HUES6 (cell line): ENCODE measurements at regions not wholly inside any gene's neighbourhood (a gene's known extent, or its start where the extent isn't known, plus 50 kb on each side); places are given as distances from the start of the nearest gene placed in this dataset.
"Not testable (repeated sequence)": the region's sequence is repeated elsewhere in the genome, so short reads cannot be mapped to it uniquely, and the experiment has no call there.

ENCODE experiments used
- H3K27ac ChIP-seq: 2 replicates; pipeline ENCODE4 v1.7.0; 2013; ENCODE audit warnings: low read depth, mild to moderate bottlenecking, low read length, inconsistent platforms
- H3K27me3 ChIP-seq: 2 replicates; pipeline ENCODE4 v1.6.1; 2013; ENCODE audit warnings: low read length; ENCODE audit not compliant: control insufficient read depth, insufficient read depth
- H3K36me3 ChIP-seq: 2 replicates; pipeline ENCODE4 v1.6.1; 2013; ENCODE audit warnings: low read length; ENCODE audit not compliant: control insufficient read depth, insufficient read depth
- H3K4me1 ChIP-seq: 2 replicates; pipeline ENCODE4 v1.6.1; 2013; ENCODE audit warnings: low read length; ENCODE audit not compliant: control insufficient read depth, insufficient read depth
- H3K4me3 ChIP-seq: 2 replicates; pipeline ENCODE4 v1.5.1; 2013; ENCODE audit warnings: low read depth, low read length
- H3K9ac ChIP-seq: one replicate; pipeline ENCODE4 v1.6.1; 2013; ENCODE audit warnings: mild to moderate bottlenecking, low read length
- H3K9me3 ChIP-seq: 2 replicates; pipeline ENCODE4 v1.6.1; 2013; ENCODE audit warnings: low read depth, low read length; ENCODE audit not compliant: control insufficient read depth, insufficient read depth

DNA sequence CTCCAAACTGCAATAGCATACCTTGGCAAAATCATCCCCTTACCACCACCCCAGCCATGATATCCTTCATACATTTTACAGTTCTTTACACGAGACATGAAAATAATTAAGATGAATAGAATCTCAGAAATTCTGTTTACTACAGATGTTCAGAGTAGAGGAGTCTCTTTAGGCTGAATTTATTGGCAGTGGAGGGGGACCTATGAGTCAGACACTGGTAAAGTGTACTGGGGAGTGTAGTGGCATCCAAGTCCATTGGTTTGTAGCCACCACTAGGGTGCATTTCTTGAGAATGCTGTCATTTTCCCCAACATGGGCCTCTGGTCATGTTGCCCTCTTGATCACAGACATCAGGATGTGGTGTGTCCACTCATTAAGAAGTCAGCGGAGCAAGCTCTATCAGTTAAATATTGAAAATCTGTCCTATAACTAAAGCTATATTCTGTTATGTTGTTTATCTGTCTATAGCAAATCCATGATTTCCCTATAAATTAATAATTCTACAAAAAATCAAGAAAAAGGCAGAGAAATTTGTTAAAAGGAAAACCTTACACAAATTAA lies 672.2 kb downstream of the PRIM2 start:
- not testable (repeated sequence) for H3K36me3 ChIP-seq, H3K9ac ChIP-seq, H3K27ac ChIP-seq, H3K4me3 ChIP-seq, H3K27me3 ChIP-seq, H3K9me3 ChIP-seq, H3K4me1 ChIP-seq

DNA sequence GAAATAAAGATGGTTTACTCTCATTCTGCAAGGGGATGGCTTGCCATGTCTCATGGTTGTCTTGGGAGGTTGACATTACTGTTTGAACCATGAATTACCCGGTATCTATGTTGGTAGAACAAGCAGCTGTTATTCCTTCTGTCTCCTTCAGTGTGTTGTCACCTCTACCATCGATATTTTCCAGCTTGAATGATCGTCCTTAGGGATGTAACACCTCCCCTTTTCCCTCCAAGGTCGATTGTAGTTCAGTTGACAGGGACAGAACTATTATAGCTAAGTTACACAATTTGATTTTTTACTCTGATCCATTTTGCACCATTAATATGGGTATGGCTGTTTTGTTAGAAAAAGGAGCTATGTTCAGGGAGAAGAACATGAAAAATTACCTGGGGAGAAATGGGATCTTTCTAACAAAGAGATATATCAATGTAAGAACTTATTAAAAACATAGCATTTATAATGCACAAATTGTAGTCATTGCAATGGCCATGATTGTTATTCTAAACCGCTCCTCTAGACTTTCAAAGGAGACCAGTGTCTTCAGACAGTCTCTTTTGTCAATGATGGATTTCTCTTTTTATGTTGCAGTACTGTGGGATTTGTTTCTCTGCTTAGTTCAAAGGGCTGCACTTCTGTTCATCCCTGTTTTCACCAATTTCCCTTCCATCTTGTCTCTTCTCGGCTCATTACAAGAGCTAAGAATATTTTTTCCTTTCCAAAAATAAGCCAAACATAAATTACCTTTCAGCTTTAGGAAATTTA lies 681.6 kb downstream of the PRIM2 start:
- H3K9me3 ChIP-seq, H3K36me3 ChIP-seq, H3K4me1 ChIP-seq, H3K27ac ChIP-seq, H3K27me3 ChIP-seq, H3K4me3 ChIP-seq, H3K9ac ChIP-seq: not testable (repeated sequence)

DNA sequence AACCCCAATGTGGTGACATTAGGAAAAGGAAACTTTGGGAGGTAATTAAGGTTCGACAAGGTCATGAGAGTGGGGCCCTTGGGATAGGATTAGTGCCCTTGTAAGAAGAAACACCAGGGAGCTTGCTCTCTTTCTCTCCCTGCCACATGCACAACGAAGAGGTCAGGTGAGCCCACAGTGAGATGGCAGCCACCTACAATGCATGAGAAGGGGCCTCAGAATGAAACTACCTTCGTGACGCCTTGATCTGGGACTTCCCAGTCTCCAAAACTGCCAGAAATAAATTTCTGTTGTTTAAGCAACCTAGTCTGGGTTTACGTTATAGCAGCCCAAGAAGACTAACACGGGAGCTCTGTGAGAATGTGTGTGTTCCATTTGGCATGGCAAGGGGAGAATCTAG lies 682.8 kb downstream of the PRIM2 start:
- not testable (repeated sequence) for H3K9ac ChIP-seq, H3K4me3 ChIP-seq, H3K4me1 ChIP-seq, H3K9me3 ChIP-seq, H3K27ac ChIP-seq, H3K27me3 ChIP-seq, H3K36me3 ChIP-seq

GRCh38 chr6:58003417-58004167 lies 686.2 kb downstream of the PRIM2 start:
- not testable (repeated sequence) for H3K27ac ChIP-seq, H3K27me3 ChIP-seq, H3K9me3 ChIP-seq, H3K4me3 ChIP-seq, H3K36me3 ChIP-seq, H3K4me1 ChIP-seq, H3K9ac ChIP-seq

- H3K9me3 ChIP-seq, H3K9ac ChIP-seq, H3K36me3 ChIP-seq, H3K4me1 ChIP-seq, H3K27me3 ChIP-seq, H3K4me3 ChIP-seq, H3K27ac ChIP-seq: not testable (repeated sequence)
Measured at GRCh38 chr6:58007334-58008000, 690.0 kb downstream of the PRIM2 start.

- not testable (repeated sequence) for H3K4me1 ChIP-seq, H3K9ac ChIP-seq, H3K4me3 ChIP-seq, H3K36me3 ChIP-seq, H3K27ac ChIP-seq, H3K27me3 ChIP-seq, H3K9me3 ChIP-seq
Measured at GRCh38 chr6:58008001-58008335, 690.5 kb downstream of the PRIM2 start.

DNA sequence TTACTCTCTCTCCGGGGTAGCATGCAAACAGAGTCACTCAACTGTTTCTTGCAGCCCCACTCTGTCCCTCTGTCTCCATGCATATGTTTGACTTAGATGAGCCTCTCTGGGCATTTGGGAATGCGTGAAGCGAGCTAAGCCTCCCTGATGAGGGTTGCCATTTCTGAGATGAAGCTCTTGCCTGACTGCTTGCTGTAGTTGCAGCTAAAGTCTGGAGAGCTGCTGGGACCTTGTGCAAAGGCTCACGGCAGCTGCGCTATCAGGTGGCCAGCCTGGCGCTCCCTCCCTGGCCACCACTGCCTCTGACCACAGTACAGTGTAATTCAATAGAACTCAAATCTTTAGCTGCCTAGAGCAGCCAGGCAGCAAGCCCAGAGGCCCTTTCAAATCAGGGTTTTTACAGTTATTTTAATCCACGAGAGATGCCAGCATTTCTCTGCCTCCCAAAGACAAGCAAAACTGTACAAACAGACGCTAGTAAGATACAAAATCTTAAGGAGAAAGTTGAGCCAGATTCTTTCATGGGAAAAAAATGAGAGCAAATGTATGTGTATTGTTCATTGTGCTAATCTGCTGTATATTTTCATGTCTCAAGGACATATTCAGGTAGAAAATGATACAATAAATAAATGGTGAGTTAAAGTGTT lies 694.6 kb downstream of the PRIM2 start:
- H3K27ac ChIP-seq, H3K4me3 ChIP-seq, H3K9ac ChIP-seq, H3K36me3 ChIP-seq, H3K4me1 ChIP-seq, H3K9me3 ChIP-seq, H3K27me3 ChIP-seq: not testable (repeated sequence)

DNA sequence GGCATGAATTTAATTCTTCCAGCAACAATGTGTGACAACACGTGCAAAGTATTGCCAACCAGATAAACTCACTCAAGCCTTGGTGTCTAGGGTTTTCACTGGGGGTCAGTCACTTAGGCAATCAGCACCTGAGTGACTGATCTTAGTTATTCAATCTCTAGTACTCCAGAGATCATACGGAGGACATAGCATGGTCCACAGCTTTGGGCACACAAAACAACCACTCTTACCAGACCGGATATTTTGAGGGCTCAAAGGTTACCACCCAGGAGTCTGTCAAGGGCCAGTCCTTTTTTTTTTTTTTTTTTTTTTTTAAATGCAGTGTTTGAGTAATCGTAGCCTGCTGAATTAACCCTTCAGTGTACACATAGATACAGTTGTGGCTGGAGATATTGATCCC lies 699.2 kb downstream of the PRIM2 start:
- not testable (repeated sequence) for H3K36me3 ChIP-seq, H3K9ac ChIP-seq, H3K9me3 ChIP-seq, H3K4me3 ChIP-seq, H3K27me3 ChIP-seq, H3K27ac ChIP-seq, H3K4me1 ChIP-seq

GRCh38 chr6:58028188-58028587 lies 710.8 kb downstream of the PRIM2 start:
- not testable (repeated sequence) for H3K9ac ChIP-seq, H3K9me3 ChIP-seq, H3K4me3 ChIP-seq, H3K36me3 ChIP-seq, H3K4me1 ChIP-seq, H3K27ac ChIP-seq, H3K27me3 ChIP-seq

GRCh38 chr6:58038213-58038612 lies 720.8 kb downstream of the PRIM2 start:
- not testable (repeated sequence) for H3K27ac ChIP-seq, H3K27me3 ChIP-seq, H3K36me3 ChIP-seq, H3K4me3 ChIP-seq, H3K9me3 ChIP-seq, H3K9ac ChIP-seq, H3K4me1 ChIP-seq

- not testable (repeated sequence) for H3K27me3 ChIP-seq, H3K4me1 ChIP-seq, H3K9ac ChIP-seq, H3K9me3 ChIP-seq, H3K27ac ChIP-seq, H3K36me3 ChIP-seq, H3K4me3 ChIP-seq
Measured at GRCh38 chr6:58046584-58046983, 729.2 kb downstream of the PRIM2 start.
